ENCODE measurements at regions not wholly inside any gene's neighbourhood (a gene's known extent, or its start where the extent isn't known, plus 50 kb on each side); places are given as distances from the start of the nearest gene placed in this dataset.

DNA sequence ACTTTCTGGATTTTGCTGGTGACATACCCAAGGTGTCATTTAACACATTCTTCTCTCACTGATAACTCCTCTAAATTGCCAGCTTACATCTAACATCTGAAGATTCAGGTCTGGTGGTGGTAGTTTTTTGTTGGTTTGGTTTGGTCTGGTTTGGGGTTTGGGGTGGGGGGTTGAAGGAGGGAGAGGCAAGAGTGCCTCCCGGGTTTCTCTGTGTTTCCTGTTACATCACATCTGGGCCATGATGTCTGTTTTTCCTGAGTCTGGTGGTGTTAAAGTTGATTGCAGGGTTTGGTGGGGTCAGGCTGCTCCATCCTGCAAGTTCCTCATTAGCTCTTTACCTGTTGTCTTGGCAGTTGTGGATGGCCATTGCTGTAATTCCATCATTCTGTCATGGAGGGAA lies 155.8 kb upstream of the UBL3 start:
- TF ChIP-seq, protein P1, sequence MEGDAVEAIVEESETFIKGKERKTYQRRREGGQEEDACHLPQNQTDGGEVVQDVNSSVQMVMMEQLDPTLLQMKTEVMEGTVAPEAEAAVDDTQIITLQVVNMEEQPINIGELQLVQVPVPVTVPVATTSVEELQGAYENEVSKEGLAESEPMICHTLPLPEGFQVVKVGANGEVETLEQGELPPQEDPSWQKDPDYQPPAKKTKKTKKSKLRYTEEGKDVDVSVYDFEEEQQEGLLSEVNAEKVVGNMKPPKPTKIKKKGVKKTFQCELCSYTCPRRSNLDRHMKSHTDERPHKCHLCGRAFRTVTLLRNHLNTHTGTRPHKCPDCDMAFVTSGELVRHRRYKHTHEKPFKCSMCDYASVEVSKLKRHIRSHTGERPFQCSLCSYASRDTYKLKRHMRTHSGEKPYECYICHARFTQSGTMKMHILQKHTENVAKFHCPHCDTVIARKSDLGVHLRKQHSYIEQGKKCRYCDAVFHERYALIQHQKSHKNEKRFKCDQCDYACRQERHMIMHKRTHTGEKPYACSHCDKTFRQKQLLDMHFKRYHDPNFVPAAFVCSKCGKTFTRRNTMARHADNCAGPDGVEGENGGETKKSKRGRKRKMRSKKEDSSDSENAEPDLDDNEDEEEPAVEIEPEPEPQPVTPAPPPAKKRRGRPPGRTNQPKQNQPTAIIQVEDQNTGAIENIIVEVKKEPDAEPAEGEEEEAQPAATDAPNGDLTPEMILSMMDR (IDR thresholded peaks at IDR 0.05), result no peak
- TF ChIP-seq POLR2A (IDR thresholded peaks at IDR 0.05), result no peak
